Smooth muscle cell (in vitro differentiated cells): ENCODE measurements at regions not wholly inside any gene's neighbourhood (a gene's known extent, or its start where the extent isn't known, plus 50 kb on each side); places are given as distances from the start of the nearest gene placed in this dataset.
A peak's percentile ranks its signal among the peaks of the same experiment; 100 is the strongest.

Experiments used
- DNase-seq: peaks from one replicate; lab custom pipeline; 2025; ENCODE audit not compliant: unreplicated experiment; lab: John Stamatoyannopoulos, UW
- H2AFZ ChIP-seq: fragments of 200-600 bp; sonication (generic); 2 replicates; pipeline ENCODE4 v1.6.0; 2016; ENCODE audit warnings: antibody characterized with exemption, low read depth, mild to moderate bottlenecking
- H3F3A ChIP-seq: fragments of 200-600 bp; sonication (generic); 2 replicates; pipeline ENCODE4 v1.6.0; 2017; ENCODE audit warnings: antibody characterized with exemption, low read depth
- H3K27ac ChIP-seq: fragments of 200-600 bp; sonication (generic); 2 replicates; pipeline ENCODE4 v1.5.1; 2016; ENCODE audit warnings: low read depth, mild to moderate bottlenecking
- H3K27me3 ChIP-seq: fragments of 200-600 bp; sonication (generic); 2 replicates; pipeline ENCODE4 v1.6.1; 2016; ENCODE audit warnings: low read depth, mild to moderate bottlenecking
- H3K36me3 ChIP-seq: fragments of 200-600 bp; sonication (generic); 2 replicates; pipeline ENCODE4 v1.5.1; 2016; ENCODE audit warnings: low read depth
- H3K4me1 ChIP-seq: fragments of 200-600 bp; sonication (generic); 2 replicates; pipeline ENCODE4 v1.5.1; 2016; ENCODE audit warnings: low read depth
- H3K4me2 ChIP-seq: fragments of 200-600 bp; sonication (generic); 2 replicates; pipeline ENCODE4 v1.6.0; 2016; ENCODE audit warnings: mild to moderate bottlenecking
- H3K4me3 ChIP-seq: fragments of 200-600 bp; sonication (generic); 2 replicates; pipeline ENCODE4 v1.5.1; 2016; ENCODE audit warnings: mild to moderate bottlenecking
- H3K79me2 ChIP-seq: fragments of 200-600 bp; sonication (generic); 2 replicates; pipeline ENCODE4 v1.6.0; 2016; ENCODE audit warnings: low read depth, mild to moderate bottlenecking
- H3K9ac ChIP-seq: fragments of 200-600 bp; sonication (generic); 2 replicates; pipeline ENCODE4 v1.6.0; 2016; ENCODE audit warnings: low read depth
- H3K9me3 ChIP-seq: fragments of 200-600 bp; sonication (generic); replicated peaks from 2 replicates; pipeline ENCODE4 v1.5.1; 2016; ENCODE audit warnings: low read depth
- H4K20me1 ChIP-seq: fragments of 200-600 bp; sonication (generic); 2 replicates; pipeline ENCODE4 v1.6.0; 2016; ENCODE audit warnings: low read depth
- CTCF ChIP-seq: fragments of 200-600 bp; sonication (generic); IDR thresholded peaks from 2 replicates; pipeline ENCODE4 v1.5.1; 2017; ENCODE audit warnings: borderline replicate concordance, mild to moderate bottlenecking, antibody characterized with exemption; ENCODE audit not compliant: insufficient read depth, poor library complexity, severe bottlenecking
- whole genome bisulfite sequencing: methylation state at CpG from one replicate; pipeline ENCODE4 v1.1.7; 2016; ENCODE audit warnings: low lambda C conversion rate; 5-methylcytosine and 5-hydroxymethylcytosine counted together

GRCh38 chr4:66991521-66991920 lies 553.8 kb downstream of the CENPC start:
- Histone ChIP-seq H3K27ac (no peak overlapping the region), H4K20me1 (no peaks in the 10 kb centered on the region), H3K4me2 (no peak overlapping the region), H3K36me3 (no peaks in the 10 kb centered on the region), H3K4me1 (no peaks in the 10 kb centered on the region), H3K9ac (no peak overlapping the region), H3K9me3 (no peaks in the 10 kb centered on the region), H3F3A (no peaks in the 10 kb centered on the region), H2AFZ (no peak overlapping the region), H3K4me3 (no peak overlapping the region), H3K79me2 (no peaks in the 10 kb centered on the region), H3K27me3 (no peaks in the 10 kb centered on the region)
- TF ChIP-seq CTCF: no peak
- DNase-seq: no peak

GRCh38 chr4:66974665-66975064 lies 570.6 kb downstream of the CENPC start:
- DNase-seq: no peak
- Histone ChIP-seq H3K79me2 (no peaks in the 10 kb centered on the region), H3K4me1 (no peaks in the 10 kb centered on the region), H3K9me3 (no peaks in the 10 kb centered on the region), H3F3A (no peaks in the 10 kb centered on the region), H3K4me2 (peak overlapping the region; percentile 2), H4K20me1 (no peaks in the 10 kb centered on the region), H3K27ac (no peak overlapping the region), H3K36me3 (no peaks in the 10 kb centered on the region), H2AFZ (no peak overlapping the region), H3K4me3 (no peak overlapping the region), H3K27me3 (no peaks in the 10 kb centered on the region), H3K9ac (no peak overlapping the region)
- 63% methylated on average over 2 of the region's 2 CpGs for WGBS
- TF ChIP-seq CTCF: no peak

- Histone ChIP-seq H3K4me3 (no peak overlapping the region), H3K9ac (no peak overlapping the region), H4K20me1 (no peaks in the 10 kb centered on the region), H3K79me2 (no peaks in the 10 kb centered on the region), H3K27ac (no peak overlapping the region), H3K27me3 (no peaks in the 10 kb centered on the region), H3K9me3 (no peaks in the 10 kb centered on the region), H3K4me1 (no peaks in the 10 kb centered on the region), H3F3A (no peaks in the 10 kb centered on the region), H3K36me3 (no peaks in the 10 kb centered on the region), H2AFZ (no peak overlapping the region), H3K4me2 (no peak overlapping the region)
- 80% methylated on average over 2 of the region's 2 CpGs for WGBS
- DNase-seq: no peak
- TF ChIP-seq CTCF: no peak
These were observed 573.2 kb downstream of the CENPC start for GRCh38 chr4:66972087-66972486.

GRCh38 chr4:66964467-66964866 lies 580.8 kb downstream of the CENPC start:
- Histone ChIP-seq H4K20me1 (no peaks in the 10 kb centered on the region), H3K4me2 (no peak overlapping the region), H3K27ac (no peak overlapping the region), H3K4me3 (no peak overlapping the region), H3K79me2 (no peaks in the 10 kb centered on the region), H3K4me1 (no peaks in the 10 kb centered on the region), H3K27me3 (no peaks in the 10 kb centered on the region), H3K36me3 (no peaks in the 10 kb centered on the region), H3K9me3 (no peaks in the 10 kb centered on the region), H3F3A (no peaks in the 10 kb centered on the region), H3K9ac (no peak overlapping the region), H2AFZ (no peak overlapping the region)
- no peak for TF ChIP-seq CTCF
- 83% methylated on average over 1 of the region's 1 CpG for WGBS
- DNase-seq: no peak
